ENCODE measurements at regions not wholly inside any gene's neighbourhood (a gene's known extent, or its start where the extent isn't known, plus 50 kb on each side); places are given as distances from the start of the nearest gene placed in this dataset.

DNA sequence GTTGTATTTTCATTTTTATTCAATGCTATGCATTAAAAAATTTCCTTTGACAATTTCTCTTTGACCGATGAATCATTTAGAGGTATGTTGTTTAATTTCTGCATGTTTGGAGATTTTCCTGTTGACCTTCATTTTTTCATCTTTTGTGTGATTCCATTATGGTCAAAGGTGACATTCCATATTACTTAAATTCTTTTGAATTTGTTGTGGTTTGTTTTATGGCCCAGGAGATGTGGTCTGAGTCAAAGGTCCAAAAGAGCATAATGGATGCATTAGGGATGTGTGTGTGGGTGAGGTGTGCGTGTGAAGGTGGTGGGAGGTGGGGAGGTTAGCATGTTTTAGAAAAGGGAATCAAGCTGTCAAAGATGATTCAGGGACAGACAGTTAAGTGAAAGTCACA, 76.0 kb upstream of the GIMD1 start:
- DNase-seq (ENCODE audit: low spot score): no peak
- in situ Hi-C loops (cut with MboI; ENCODE audit: low sequenced_read_pairs, unreplicated experiment): no loop called here
- TF ChIP-seq, protein P1, sequence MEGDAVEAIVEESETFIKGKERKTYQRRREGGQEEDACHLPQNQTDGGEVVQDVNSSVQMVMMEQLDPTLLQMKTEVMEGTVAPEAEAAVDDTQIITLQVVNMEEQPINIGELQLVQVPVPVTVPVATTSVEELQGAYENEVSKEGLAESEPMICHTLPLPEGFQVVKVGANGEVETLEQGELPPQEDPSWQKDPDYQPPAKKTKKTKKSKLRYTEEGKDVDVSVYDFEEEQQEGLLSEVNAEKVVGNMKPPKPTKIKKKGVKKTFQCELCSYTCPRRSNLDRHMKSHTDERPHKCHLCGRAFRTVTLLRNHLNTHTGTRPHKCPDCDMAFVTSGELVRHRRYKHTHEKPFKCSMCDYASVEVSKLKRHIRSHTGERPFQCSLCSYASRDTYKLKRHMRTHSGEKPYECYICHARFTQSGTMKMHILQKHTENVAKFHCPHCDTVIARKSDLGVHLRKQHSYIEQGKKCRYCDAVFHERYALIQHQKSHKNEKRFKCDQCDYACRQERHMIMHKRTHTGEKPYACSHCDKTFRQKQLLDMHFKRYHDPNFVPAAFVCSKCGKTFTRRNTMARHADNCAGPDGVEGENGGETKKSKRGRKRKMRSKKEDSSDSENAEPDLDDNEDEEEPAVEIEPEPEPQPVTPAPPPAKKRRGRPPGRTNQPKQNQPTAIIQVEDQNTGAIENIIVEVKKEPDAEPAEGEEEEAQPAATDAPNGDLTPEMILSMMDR (IDR thresholded peaks at IDR 0.05; ENCODE audit: borderline replicate concordance, control extremely low read depth, extremely low read depth, insufficient read depth, missing control alignments): no peak

DNA sequence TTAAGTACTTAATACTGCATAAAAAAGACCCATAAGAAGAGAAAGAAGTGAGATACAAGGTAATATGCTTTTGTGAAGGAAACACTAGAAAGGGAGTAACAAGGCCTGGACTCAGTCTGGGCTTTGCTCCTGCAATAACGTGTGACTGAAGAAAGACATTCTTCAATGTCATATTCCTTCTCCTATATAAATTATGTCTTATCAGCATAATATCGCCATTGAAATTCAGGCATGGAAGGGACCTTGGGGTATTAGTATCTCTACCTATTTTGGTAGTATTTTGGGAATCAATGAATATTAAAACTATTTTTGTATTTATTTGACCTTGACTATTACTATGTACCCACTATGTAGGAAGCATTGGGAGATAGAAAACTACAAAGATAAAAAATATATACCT, 62.2 kb upstream of the GIMD1 start:
- DNase-seq (ENCODE audit: low spot score): no peak
- in situ Hi-C loops (cut with MboI; ENCODE audit: low sequenced_read_pairs, unreplicated experiment): no loop called here
- TF ChIP-seq, protein P1 (IDR thresholded peaks at IDR 0.05; ENCODE audit: borderline replicate concordance, control extremely low read depth, extremely low read depth, insufficient read depth, missing control alignments): no peak

DNA sequence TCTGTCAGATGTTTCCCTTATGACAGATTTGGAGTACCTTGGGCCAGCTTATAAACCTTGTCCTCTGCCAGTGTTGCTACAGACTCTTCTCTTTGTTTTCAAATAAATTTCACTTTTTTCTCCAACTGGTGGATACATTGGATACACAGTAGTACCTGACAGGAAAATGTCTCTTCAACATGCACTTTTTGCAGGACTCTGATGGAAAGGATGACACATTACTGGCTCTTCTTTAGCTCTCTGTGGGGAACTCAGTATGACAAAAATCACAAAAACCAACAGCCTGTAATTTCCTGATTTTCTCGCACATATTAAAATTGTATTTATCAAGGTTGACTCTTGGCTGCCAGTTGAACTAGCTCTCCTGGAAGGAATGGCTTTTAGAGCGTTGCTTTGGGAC, 61.3 kb upstream of the GIMD1 start:
- in situ Hi-C loops (cut with MboI; ENCODE audit: low sequenced_read_pairs, unreplicated experiment): no loop called here
- DNase-seq (ENCODE audit: low spot score): no peak
- TF ChIP-seq, protein P1 (IDR thresholded peaks at IDR 0.05; ENCODE audit: borderline replicate concordance, control extremely low read depth, extremely low read depth, insufficient read depth, missing control alignments): no peak

DNA sequence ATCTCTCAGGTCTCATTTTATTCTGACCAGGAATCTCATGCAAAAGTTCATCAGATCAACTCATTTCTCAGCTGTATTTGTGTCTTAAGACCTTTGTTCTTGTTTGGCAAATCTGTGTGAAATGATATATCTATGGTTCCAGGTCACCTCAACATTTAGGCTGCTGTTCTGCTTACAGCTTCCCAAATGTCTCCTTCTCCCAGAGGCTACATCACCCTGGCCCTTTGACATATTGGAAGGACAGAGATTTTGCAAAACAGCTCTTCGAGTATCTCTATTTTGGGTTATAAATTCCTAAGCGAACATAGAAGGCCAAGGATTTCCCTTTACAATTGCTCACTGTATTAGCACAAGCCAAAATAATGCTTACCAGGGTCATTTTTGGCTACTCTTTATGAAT, 57.5 kb upstream of the GIMD1 start:
- in situ Hi-C loops (cut with MboI; ENCODE audit: low sequenced_read_pairs, unreplicated experiment): no loop called here
- TF ChIP-seq, protein P1 (IDR thresholded peaks at IDR 0.05; ENCODE audit: borderline replicate concordance, control extremely low read depth, extremely low read depth, insufficient read depth, missing control alignments): no peak
- no peak for DNase-seq (ENCODE audit: low spot score)

DNA sequence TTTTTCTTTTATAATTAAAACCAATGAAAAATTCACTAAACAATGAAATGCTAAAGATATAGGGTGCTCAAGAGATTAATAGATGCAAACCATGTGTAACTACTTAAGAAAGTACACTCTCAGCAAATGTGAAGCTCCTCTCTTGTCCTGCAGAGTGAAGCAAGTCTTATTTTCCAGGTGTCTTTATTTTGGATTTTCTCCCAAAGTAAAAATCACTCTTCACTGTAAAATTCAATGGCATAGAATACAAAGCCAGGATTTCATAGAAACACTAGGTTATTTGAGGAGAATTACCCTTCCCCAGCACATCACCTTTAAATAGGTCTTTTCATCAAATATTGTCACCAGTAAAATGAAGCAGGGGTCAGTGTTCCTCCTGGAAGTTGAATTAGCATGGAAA, 57.0 kb upstream of the GIMD1 start:
- in situ Hi-C loops (cut with MboI; ENCODE audit: low sequenced_read_pairs, unreplicated experiment): no loop called here
- no peak for DNase-seq (ENCODE audit: low spot score)
- TF ChIP-seq, protein P1 (IDR thresholded peaks at IDR 0.05; ENCODE audit: borderline replicate concordance, control extremely low read depth, extremely low read depth, insufficient read depth, missing control alignments): no peak

DNA sequence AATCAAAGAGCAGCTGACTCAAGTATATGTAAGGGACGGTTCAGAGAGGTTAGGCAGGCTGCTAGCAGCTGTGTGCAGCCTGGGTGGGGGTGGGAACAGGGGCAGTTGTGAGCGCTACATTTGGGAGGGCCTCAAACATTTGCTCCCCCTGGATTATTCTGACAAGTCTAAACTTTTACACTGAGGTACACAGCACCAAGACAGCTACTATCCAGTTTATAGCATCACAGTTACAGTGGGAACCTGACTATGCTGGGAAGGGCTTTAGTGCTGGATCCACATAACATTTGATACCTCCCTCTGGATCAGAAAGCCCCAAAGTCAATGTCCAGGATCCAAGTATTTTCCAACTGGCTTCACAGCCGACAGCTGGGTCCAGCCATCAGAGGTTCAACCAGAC, 55.8 kb upstream of the GIMD1 start:
- in situ Hi-C loops (cut with MboI; ENCODE audit: low sequenced_read_pairs, unreplicated experiment): no loop called here
- TF ChIP-seq, protein P1 (IDR thresholded peaks at IDR 0.05; ENCODE audit: borderline replicate concordance, control extremely low read depth, extremely low read depth, insufficient read depth, missing control alignments): no peak
- no peak for DNase-seq (ENCODE audit: low spot score)

DNA sequence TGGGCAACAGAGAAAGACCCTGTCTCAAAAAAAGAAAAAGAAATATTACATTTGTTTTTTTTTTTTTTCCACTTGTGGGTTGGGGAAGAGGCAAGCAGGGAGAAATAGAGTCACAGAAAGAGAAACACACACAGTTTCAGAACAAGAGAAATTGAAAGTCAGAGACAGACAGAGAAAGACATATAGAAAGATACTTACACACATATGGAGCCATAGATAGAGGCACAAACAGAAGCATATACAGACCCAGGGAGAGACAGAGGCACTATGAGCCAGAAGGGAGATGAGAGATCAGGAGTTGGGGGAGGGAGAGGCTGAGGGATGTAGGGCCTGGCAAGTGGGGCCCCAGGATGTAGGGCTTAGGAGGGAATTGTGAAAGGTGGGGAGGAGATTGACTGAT, 55.2 kb upstream of the GIMD1 start:
- no peak for DNase-seq (ENCODE audit: low spot score)
- TF ChIP-seq, protein P1 (IDR thresholded peaks at IDR 0.05; ENCODE audit: borderline replicate concordance, control extremely low read depth, extremely low read depth, insufficient read depth, missing control alignments): no peak
- in situ Hi-C loops (cut with MboI; ENCODE audit: low sequenced_read_pairs, unreplicated experiment): no loop called here

Measured in GM13976 (cell line).